ENCODE measurements at regions not wholly inside any gene's neighbourhood (a gene's known extent, or its start where the extent isn't known, plus 50 kb on each side); places are given as distances from the start of the nearest gene placed in this dataset.

- TF ChIP-seq CTCF (IDR thresholded peaks at IDR 0.05) (no peak), EZH2 (IDR thresholded peaks at IDR 0.05; ENCODE audit: borderline replicate concordance, insufficient read depth, low read depth, low read length, poor library complexity, severe bottlenecking) (no peak)
Measured at GRCh38 chr20:19962958-19963357, 54.2 kb upstream of the NAA20 start.
